Fibroblast of skin of left quadriceps (primary cell): ENCODE measurements at regions not wholly inside any gene's neighbourhood (a gene's known extent, or its start where the extent isn't known, plus 50 kb on each side); places are given as distances from the start of the nearest gene placed in this dataset.
"Not testable (repeated sequence)": the region's sequence is repeated elsewhere in the genome, so short reads cannot be mapped to it uniquely, and the experiment has no call there.

ENCODE experiments used
- DNase-seq, 2 experiments: peaks; one replicate each; pipeline ENCODE4 v3.0.0-alpha.2; 2013; ENCODE audit warnings: low read depth in 2 of 2

GRCh38 chr10:28444031-28444430 is 88.9 kb upstream of the WAC start:
- no peak for DNase-seq

- no peak for DNase-seq
Observed at GRCh38 chr10:28445516-28445915, 87.4 kb upstream of the WAC start.

- no peak for DNase-seq
Observed at GRCh38 chr10:28449382-28449781, 83.5 kb upstream of the WAC start.

GRCh38 chr10:28449926-28450325 is 83.0 kb upstream of the WAC start:
- no peak for DNase-seq

- DNase-seq, result no peak
Observed at GRCh38 chr10:28453926-28454325, 79.0 kb upstream of the WAC start.

- no peak for DNase-seq
Observed at GRCh38 chr10:28457110-28457509, 75.8 kb upstream of the WAC start.

DNA sequence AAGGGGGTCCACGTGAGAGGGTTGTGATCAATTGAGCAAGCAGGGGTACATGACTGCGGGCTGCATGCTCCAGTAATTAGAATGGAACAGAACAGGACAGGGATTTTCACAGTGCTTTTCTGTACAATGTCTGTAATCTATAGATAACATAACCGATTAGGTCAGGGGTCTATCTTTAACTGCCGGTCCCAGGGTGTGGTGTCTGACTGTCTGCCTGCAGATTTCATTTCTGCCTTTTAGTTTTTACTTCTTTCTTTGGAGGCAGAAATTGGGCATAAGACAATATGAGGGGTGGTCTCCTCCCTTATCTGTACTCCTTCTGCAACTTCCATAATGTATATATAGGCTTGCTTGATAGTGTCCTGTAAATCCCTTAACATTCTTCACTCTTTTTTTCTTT is 75.0 kb upstream of the WAC start:
- DNase-seq, result not testable (repeated sequence)

DNA sequence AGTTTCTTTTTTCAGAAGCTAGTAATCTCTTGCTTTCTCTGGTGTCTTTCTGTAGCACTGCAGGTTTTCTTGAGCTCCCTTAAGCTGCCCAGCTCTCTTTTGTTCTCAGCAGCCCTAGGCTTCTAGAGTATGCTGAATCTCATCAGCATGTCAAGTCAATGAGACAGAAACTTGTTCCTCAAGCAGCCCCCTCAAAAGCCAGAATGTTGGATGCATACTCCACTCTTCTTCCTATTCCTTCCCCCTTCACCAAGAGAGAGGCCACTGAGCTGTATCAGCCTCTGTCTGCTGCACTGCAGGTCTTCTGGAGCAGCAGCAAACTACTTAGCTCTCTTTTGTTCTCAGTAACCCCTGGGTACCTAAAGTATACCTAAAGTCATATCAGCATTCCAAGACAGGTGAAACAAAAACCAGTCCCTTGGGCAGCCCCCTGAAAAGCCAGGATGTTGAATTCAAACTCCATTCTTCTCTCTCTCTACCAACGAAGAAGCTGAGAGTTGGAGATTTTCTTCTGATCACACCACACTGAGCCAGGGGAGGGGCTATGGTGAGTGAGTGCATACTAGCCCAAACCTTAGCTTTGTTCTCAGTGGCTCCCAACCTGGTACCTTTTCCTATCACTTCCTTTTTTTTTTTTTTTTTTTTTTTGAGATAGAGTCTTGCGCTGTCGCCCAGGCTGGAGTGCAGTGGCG is 73.3 kb upstream of the WAC start:
- DNase-seq, result no peak

GRCh38 chr10:28463141-28463540 is 69.8 kb upstream of the WAC start:
- DNase-seq, result no peak

DNA sequence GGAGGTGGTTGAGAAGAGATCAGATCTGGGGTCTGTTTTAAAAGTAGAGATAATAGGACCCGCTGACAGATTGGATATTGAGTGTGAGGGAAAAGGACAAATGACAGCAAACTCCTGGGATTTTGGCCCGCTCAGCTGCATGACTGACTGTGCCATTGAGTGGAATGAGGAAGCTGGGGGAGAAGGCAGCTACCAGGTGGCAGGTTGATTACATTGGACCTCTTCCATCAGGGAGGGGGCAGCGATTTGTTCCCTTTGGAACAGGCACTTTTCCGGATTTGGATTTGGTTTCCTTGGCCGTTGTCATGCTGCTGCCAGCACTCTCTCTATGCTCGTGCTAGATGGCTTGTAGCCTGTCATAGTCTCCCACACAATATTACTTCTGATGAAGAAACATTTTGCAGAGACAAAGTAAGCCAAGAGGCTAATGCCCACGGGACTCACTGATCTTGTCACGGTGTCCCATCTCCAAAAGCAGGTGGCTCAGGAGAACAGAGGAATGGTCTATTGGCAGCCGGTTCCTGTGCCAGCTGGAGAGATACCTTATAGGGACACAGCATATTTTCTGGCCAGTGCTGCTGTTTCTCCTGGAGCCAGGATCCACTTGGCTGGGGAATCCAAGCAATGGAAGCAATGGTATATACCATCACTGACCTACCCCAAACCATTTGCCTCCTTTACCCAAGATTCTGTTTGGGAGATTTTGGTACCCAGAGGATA is 69.1 kb upstream of the WAC start:
- DNase-seq, result no peak

DNA sequence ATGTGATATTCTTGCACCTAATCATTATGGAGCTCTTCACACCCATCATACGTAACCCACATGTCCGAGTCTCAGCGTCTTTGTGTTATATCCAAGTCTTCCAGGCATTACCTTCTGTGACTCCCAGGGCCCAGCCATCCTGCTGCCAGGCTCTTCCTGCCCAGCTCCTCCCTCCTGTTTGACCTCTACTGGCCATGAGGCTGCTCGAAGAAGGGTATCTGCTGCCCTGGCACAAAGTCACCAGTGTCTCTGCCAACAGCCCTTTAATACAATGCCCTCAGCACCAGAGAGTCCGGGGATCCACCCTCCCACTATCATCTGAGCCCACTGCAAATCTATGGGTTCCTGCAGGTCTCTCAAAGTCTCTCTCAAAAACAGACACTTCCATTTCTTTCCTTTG is 65.3 kb upstream of the WAC start:
- no peak for DNase-seq

DNA sequence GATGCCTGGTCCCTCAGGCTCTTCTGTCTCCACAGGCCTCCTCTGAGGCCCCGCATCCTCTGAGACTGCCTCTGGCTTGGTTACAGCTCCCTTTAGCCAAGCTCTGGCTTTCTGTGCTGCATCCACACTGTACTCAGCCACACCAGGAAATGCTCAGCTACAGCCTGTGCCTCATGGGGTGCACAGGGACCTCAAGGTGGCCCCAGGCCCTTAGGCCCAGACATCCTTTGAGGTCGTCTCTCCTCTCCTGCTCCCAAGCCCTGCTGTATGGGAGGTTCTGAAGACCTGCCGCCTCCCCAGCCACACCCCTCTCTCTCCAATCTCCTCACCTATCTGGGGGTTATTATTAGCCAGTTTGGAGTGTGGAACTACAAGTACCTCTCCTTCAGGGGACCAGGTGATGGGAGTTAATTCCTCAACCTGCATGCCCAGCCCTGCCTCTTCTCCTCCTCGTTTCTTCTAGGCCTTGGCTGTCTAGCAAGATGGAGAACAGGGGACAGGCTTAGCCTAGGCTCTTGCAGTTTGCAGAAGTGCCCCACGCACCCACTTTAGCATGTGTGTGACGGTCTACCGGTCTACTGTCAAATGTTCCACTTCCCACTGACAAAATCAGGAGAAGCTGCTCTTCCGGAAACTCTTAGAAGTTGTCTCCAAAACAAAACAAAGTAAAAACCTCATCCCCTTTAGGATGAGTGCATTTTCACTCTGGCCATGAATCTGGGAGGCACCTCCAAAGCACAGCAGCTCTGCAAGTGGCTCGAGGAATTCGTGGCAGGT is 64.0 kb upstream of the WAC start:
- no peak for DNase-seq

GRCh38 chr10:28470873-28471651 is 61.9 kb upstream of the WAC start:
- peak; percentile 15 to 18 for DNase-seq

GRCh38 chr10:28471652-28472050 is 61.3 kb upstream of the WAC start:
- DNase-seq, result no peak

GRCh38 chr10:28478646-28479045 is 54.3 kb upstream of the WAC start:
- no peak for DNase-seq

DNA sequence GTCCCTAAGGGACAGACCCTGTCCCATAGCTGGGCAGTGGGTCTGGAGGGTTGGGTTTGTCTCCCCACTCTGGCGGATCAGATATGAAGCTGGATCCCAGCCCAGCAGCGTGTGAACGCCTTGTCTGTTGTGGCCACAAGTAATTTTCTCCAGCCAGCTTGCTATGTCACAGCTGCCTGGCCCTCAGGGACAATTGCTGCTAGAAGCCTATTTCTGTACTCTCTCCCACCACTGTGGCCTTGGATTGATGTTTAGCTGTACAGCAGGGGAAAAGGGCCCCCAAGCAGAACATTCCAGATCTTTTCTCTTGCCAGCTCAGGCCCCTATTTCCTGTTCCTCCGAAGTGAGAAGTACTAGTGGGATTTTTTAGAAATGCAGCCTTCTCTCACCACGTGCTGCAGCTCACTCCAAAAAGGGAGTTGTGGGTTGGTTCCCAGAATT is 53.5 kb upstream of the WAC start:
- no peak for DNase-seq

- no peak for DNase-seq
Observed at GRCh38 chr10:28479927-28480627, 52.8 kb upstream of the WAC start.

- no peak for DNase-seq
Observed at GRCh38 chr10:28480628-28480965, 52.3 kb upstream of the WAC start.

GRCh38 chr10:28481346-28481745 is 51.6 kb upstream of the WAC start:
- DNase-seq, result not testable (repeated sequence)

DNA sequence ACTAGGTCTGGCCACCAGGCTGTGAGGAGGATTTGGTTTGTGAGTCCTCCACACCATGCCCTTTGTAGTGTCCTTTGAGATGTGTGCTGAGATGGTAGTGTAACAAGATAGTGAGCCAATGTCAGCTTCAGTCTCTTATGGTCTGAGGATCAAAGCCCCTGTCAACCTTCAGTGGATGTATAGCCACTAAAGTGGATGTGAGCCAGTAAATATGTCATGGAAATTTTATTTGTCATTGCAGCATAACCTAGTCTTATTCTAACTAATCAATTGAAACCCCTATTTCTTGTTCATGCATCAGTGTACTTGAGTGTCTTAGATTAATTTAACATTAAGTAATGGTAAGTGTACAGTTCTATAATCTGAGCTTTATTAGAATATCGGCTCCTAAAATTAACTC is 51.0 kb upstream of the WAC start:
- DNase-seq, result no peak
